Limb (tissue), 2 donors: ENCODE measurements at regions not wholly inside any gene's neighbourhood (a gene's known extent, or its start where the extent isn't known, plus 50 kb on each side); places are given as distances from the start of the nearest gene placed in this dataset.

Source experiments
- DNase-seq, 2 donors: peaks; one replicate each; pipeline ENCODE4 v3.0.0-alpha.2; 2016; ENCODE audit errors: extremely low spot score in 2 of 2

- DNase-seq, result peak in 1 of 2 donors; percentile 47
Measured at GRCh38 chr15:69941301-69941605, 156.5 kb downstream of the TLE3 start.

DNA sequence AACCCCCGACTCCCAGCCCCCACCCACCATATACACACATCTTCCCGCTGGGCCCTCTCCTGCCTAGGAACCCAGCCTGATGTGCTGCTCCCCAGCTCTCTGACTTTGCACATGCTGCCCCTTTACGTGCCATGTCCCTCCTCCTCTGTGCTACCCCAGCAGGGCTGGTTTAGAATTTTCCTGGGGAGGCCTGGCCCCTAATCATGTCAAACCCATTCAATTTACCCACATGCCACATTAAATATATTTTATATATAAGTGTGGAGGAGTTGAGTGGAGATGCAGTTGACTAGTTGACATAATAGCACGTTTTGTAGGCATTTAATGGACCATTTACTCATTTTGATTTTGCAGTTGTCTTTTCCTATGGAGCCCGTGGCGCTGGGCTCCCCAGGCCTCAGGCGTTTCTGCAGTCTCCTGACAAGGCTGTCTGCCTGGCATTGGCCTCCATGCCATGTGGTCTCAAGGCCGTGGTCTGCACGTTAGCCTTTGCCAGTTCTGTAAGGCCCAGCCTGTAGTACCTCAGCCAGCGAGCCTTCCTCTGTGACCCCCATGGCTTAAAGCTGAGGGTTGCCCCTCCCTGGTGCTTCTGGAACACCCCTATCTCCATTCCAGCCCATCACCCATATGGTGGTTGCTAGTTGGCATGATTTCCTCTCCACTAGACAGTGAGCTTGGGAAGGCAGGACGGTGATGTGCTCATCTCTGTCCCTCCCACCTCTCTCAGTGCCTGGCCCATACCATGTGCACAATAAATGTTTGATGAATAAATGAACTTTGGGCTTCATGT is 155.8 kb downstream of the TLE3 start:
- DNase-seq, result no peak

- no peak for DNase-seq
Measured at GRCh38 chr15:69943637-69944036, 154.1 kb downstream of the TLE3 start.

DNA sequence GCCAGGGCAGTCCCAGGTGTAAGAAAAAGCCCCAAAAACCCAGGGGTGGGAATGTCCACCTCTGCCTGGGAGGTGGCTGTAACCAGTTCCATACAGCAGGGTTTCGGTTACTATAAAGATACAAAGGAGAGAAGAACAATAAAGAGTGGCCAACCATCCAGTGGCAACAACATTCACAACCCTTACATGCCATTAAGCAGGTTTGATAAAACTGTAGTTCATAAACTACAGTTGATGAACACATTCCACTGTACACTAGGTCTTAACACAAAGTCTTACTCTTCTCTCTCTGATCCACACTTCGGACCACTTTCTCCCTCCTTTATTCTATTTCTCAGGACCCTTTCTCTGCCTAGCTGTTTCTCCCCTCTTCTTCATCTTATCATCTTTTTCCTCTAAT is 152.0 kb downstream of the TLE3 start:
- no peak for DNase-seq

- DNase-seq, result no peak
Measured at GRCh38 chr15:69946870-69947269, 150.8 kb downstream of the TLE3 start.

DNA sequence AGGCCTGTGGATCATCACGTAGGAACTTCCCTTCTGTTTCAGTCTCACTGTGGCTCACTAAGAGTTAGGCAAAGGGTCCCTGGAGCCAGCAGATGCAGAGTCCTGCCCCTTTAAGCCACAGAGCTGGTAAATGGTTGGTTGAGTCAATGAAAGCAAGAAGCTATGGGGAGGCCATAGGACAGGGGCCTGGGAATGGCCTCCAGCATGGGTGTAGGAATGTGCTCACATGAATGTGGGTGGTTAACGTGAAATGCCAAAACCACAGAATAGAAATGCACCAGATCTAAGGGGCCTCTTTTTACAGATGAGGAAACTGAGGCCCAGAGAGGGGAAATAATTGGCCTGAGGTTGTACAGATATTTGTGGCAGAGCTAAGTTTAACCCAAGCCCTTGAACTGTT is 150.3 kb downstream of the TLE3 start:
- no peak for DNase-seq

GRCh38 chr15:69949485-69949884 is 148.2 kb downstream of the TLE3 start:
- no peak for DNase-seq

DNA sequence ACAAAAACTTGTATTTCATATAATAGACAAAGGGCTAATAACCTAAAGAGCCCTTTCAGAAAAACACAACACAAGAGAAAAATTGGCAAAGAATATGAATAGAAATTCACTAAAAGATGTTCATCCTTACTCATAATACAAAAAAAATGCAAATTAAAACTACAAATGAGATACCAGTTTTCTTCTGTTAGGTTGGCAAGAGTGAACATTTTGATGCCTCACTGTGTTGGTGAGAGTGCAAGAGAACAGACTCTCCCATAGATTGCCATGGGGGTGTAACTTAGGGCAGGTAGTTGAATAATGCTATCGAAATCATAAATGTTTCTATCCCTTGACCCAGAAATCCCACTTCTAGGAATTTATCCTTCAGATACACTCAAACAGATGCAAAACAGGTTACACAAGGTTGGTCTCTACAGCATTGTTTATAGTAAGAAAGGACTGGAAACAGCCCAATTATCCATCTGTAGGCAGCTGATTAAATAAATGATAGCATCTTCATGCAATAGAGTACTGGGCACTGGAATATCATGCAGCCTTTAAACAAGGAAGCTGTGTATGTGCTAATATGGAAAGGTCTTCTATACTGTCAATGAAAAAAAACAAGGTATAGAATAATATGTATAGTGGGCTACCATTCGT is 146.3 kb downstream of the TLE3 start:
- no peak for DNase-seq

GRCh38 chr15:69951898-69952555 is 145.7 kb downstream of the TLE3 start:
- DNase-seq, result no peak

DNA sequence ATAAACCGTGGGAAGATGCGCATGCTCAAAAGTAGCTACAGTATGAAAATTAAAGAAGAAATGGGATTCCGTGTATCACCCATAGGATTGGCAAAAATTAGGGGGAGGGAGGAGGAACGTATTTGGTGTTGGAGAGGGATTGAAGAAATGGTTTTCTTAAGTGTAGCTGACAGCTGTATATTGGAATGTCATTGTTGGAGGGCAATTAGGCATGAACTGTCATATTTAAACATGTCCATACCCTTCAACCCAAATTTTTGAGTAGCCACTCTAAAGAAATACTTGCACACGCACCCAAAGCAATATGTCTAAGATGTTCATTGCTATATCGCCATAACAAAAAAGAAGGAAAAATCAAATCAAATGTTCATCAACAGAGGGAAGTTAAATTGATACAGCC is 144.7 kb downstream of the TLE3 start:
- no peak for DNase-seq

DNA sequence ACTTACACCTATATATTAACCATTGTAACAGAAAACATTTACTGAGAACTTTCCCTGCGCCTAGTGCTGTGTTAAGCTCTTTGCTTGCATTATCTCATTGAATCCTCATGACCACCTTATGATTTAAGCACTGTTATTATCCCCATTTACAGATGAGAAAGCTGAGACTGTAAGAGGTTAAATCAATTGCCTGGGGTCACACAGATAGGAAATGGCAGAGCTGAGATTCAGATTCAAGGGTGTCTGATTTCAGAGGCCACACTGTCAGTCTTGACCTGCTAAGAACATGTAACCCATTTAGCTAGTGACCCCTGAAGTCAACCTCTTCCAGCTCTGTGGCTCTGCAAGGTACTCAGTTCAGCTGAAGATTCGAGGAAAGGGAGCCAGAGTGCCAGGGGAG is 143.9 kb downstream of the TLE3 start:
- no peak for DNase-seq

- DNase-seq, result no peak
Measured at GRCh38 chr15:69954666-69955065, 143.1 kb downstream of the TLE3 start.

- no peak for DNase-seq
Measured at GRCh38 chr15:69955240-69955894, 142.3 kb downstream of the TLE3 start.

GRCh38 chr15:69956417-69956816 is 141.3 kb downstream of the TLE3 start:
- no peak for DNase-seq

DNA sequence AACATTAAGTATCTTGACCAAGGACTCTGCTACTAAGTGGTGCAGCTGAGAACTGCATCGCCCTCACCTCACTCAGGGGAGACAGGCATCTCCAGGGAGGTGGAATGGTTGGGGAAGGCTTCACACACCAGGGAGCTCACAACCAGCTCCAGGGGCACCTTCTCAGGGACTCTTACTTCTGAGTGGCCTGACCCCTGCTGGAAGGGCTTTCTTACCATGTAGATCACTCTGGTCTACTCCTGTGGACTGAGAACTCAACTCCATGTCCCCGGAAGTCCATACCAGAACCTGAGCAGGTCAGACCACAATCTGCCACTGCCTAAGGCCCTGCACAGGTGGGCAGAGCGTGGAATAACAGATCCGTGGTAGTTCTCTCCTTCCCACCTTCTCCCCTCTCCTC is 140.5 kb downstream of the TLE3 start:
- no peak for DNase-seq

DNA sequence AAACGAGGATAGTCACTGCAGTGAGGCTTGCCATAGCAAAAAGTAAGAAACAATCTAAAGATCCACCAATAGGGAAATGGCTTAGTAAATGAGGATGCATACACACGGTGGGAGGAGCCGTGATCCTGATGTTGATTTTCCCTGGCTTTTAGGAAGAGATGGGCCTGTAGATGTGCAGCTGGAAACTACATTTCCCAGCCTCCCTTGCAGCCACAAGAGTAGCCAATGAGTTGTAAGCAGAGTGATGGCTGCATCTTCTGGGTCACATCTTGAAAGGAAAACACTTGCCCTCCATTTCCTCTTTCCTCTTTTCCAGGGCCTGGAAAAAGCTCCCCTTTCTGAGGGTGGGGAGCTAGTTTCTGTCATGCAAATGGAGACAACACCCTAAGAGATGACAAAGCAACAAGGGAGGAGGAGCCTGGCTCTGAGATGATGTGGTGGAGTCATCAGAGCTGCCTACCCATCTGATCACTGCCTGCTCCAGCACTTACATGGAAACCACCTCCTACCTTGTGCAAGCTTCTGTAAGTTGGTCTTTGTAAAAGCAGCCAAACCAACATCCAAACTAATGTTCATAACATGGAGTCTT is 139.1 kb downstream of the TLE3 start:
- DNase-seq, result no peak

DNA sequence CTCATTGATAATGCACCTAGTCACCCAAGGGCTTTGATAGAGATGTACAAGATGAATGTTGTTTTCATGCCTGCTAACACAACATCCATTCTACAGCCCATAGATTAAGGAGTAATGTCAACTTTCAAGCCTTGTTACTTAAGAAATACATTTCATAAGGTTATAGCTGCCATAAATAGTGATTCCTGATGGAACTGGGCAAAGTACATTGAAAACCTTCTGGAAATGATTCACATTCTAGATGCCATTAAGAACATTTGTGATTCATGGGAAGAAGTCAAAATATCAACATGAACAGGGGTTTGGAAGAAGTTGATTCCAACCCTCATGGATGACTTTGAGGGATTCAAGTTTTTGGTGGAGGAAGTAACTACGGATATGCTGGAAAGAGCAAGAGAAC is 135.2 kb downstream of the TLE3 start:
- no peak for DNase-seq

- DNase-seq, result no peak
Measured at GRCh38 chr15:69963385-69963784, 134.3 kb downstream of the TLE3 start.

DNA sequence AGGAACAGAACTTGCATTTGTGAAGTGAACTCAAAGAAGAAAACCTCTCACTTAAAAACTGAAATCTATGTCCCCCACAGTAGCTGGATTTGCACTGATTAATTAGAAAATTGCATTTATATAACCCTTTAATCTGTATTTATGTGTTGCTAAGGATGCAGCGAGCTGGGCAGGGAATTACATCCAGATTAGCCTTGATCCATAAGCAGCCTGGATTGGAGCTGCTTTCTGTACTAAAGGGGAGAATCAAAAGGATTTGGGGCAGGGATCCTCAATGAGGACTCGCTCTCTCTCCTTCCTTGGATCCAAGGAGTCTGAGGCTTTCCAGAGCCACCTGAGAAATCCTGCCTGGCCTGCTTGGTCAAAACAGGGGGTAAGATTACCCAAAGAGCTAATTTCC is 125.9 kb downstream of the TLE3 start:
- no peak for DNase-seq

GRCh38 chr15:69972436-69972835 is 125.3 kb downstream of the TLE3 start:
- DNase-seq, result no peak

DNA sequence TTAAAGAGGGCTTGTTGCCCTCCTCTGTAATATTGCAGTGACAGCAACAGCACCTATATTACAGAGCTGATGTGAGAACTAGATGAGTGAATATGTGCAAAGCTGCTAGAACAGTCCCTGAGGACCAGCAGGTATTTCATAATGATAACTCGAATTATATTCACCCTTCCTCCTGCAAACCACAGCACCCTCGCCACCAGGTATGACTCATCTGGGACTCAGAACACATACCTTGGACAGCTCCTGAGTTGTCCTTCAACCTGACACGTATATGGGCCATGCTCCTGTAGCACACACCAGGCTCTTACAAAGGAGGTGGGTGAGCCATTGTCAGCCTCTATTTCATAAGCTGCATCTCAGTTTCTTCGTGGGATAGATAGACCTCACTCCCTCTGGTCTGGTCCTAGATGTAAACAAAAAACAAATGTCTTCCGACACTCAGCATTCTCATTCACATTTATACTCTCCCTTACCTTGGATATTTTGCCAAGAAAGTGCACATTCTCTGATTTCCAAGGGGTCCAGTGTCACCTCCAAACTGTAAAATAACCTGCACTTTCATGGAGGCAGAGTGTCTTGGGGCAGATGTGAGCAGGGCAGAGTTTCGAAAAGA is 124.5 kb downstream of the TLE3 start:
- peak in 1 of 2 donors; percentile 17 for DNase-seq

GRCh38 chr15:69973880-69974279 is 123.8 kb downstream of the TLE3 start:
- no peak for DNase-seq
